Left lung (tissue), 4 donors: ENCODE measurements at regions not wholly inside any gene's neighbourhood (a gene's known extent, or its start where the extent isn't known, plus 50 kb on each side); places are given as distances from the start of the nearest gene placed in this dataset.

ENCODE experiments used
- ATAC-seq: fragments of 200-7000 bp; cut with Tn5 transposase; one replicate; pipeline ENCODE4 v1.9.1; 2020; ENCODE audit warnings: moderate library complexity
- DNase-seq, 4 donors: peaks; one replicate each; pipeline ENCODE4 v3.0.0-alpha.2; 2013 to 2020
- H3K27ac ChIP-seq, 2 donors: fragments of 200-600 bp; sonication (generic) in 1 of 2; one replicate each; pipeline versions ENCODE4 v1.5.0 to v1.8.0; 2020 to 2021
- H3K27me3 ChIP-seq, 2 donors: fragments of 200-600 bp; sonication (generic) in 1 of 2; one replicate each; pipeline versions ENCODE4 v1.5.0 to v1.8.0; 2020 to 2021
- H3K36me3 ChIP-seq, 2 donors: fragments of 200-600 bp; sonication (generic) in 1 of 2; one replicate each; pipeline versions ENCODE4 v1.5.0 to v1.8.0; 2020 to 2021
- H3K4me1 ChIP-seq, 2 donors: fragments of 200-600 bp; one replicate each; pipeline ENCODE4 v1.8.0; 2021
- H3K4me3 ChIP-seq, 2 donors: fragments of 200-600 bp; sonication (generic) in 1 of 2; one replicate each; pipeline versions ENCODE4 v1.5.0 to v1.8.0; 2020 to 2021; ENCODE audit warnings: mild to moderate bottlenecking in 1 of 2
- H3K9me3 ChIP-seq, 2 donors: fragments of 200-600 bp; sonication (generic) in 1 of 2; one replicate each; pipeline versions ENCODE4 v1.5.0 to v1.8.0; 2020 to 2021
- intact Hi-C, 2 donors: fragments of 100-400 bp; cut with DNase I; formaldehyde crosslinking; loops; one replicate each; pipeline versions ENCODE4 v1.11.2 to v1.14.2; 2022
- TF ChIP-seq, protein P1 (sequence below), 2 donors: fragments of 200-600 bp; sonication (generic) in 1 of 2; IDR thresholded peaks; one replicate each; pipeline versions ENCODE4 v1.5.0 to v1.8.0; 2021; ENCODE audit warnings: antibody characterized with exemption in 2 of 2
- donor health status: DM: no; HTN: yes; CAD: no.
- donor health status: DM: no; HTN: no; CAD: no.

- Histone ChIP-seq H3K9me3 (no peaks in the 10 kb centered on the region), H3K4me1 (no peaks in the 10 kb centered on the region), H3K27ac (no peak overlapping the region), H3K27me3 (no peaks in the 10 kb centered on the region), H3K4me3 (no peak overlapping the region), H3K36me3 (no peaks in the 10 kb centered on the region)
- TF ChIP-seq, protein P1, sequence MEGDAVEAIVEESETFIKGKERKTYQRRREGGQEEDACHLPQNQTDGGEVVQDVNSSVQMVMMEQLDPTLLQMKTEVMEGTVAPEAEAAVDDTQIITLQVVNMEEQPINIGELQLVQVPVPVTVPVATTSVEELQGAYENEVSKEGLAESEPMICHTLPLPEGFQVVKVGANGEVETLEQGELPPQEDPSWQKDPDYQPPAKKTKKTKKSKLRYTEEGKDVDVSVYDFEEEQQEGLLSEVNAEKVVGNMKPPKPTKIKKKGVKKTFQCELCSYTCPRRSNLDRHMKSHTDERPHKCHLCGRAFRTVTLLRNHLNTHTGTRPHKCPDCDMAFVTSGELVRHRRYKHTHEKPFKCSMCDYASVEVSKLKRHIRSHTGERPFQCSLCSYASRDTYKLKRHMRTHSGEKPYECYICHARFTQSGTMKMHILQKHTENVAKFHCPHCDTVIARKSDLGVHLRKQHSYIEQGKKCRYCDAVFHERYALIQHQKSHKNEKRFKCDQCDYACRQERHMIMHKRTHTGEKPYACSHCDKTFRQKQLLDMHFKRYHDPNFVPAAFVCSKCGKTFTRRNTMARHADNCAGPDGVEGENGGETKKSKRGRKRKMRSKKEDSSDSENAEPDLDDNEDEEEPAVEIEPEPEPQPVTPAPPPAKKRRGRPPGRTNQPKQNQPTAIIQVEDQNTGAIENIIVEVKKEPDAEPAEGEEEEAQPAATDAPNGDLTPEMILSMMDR (IDR thresholded peaks at IDR 0.05), result no peak
- intact Hi-C loops, result no loop called here
- ATAC-seq (no peak), DNase-seq (no peak)
Measured at GRCh38 chr1:229778794-229779193, 152.7 kb downstream of the URB2 start.

DNA sequence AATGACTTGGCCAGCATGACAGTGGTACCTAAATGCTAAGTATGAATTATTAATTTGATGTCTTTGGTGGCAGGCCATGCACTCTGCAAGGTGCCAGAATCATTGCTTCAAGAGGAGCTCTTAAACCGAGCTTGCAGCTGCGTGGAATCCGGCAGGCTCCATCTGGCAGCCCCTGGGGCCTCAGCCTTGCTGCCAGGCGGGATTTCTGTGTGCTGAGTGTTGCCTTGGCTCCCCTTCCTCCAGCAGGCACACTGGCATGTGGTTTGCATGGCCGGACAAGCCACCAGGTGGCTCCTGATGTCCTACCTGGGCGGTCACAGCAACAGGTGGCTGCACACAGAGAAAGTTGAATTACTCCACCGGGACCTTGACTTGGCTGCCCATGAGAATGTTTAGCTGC is 155.4 kb downstream of the URB2 start:
- ATAC-seq, result peak; percentile 95
- Histone ChIP-seq H3K4me1 (no peaks in the 10 kb centered on the region), H3K4me3 (no peak overlapping the region), H3K36me3 (no peaks in the 10 kb centered on the region), H3K27ac (no peak overlapping the region), H3K27me3 (no peaks in the 10 kb centered on the region), H3K9me3 (no peaks in the 10 kb centered on the region)
- peak in 3 of 4 donors; percentile 30 to 75 (median 39) for DNase-seq
- TF ChIP-seq, protein P1 (IDR thresholded peaks at IDR 0.05), result peak; percentile 17 to 21
- intact Hi-C loops, result no loop called here

DNA sequence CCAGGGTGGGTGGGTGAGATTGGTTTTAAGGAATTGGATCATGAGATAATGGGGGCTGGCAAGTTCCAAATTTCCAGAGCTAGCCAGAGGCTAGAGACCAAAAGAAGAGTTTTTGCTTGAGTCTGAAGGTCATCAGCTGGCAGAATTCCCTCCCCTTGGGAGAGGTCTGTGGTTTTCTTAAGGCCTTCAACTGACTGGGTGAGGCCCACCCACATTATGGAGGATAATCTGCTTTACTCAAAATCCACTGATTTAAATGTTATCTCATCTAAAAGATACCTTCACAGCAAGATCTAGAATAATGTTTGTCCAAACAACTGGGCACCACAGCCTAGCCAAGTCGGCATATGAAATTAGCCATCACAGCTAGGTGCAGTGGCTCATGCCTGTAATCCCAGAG is 156.4 kb downstream of the URB2 start:
- no peak for DNase-seq
- no peaks in the 10 kb centered on the region for H3K4me1 ChIP-seq
- no peak for ATAC-seq
- H3K27ac ChIP-seq, result no peak overlapping the region
- H3K36me3 ChIP-seq, result no peaks in the 10 kb centered on the region
- no peaks in the 10 kb centered on the region for H3K9me3 ChIP-seq
- TF ChIP-seq, protein P1 (IDR thresholded peaks at IDR 0.05), result no peak
- intact Hi-C loops, result no loop called here
- H3K27me3 ChIP-seq, result no peaks in the 10 kb centered on the region
- no peak overlapping the region for H3K4me3 ChIP-seq

DNA sequence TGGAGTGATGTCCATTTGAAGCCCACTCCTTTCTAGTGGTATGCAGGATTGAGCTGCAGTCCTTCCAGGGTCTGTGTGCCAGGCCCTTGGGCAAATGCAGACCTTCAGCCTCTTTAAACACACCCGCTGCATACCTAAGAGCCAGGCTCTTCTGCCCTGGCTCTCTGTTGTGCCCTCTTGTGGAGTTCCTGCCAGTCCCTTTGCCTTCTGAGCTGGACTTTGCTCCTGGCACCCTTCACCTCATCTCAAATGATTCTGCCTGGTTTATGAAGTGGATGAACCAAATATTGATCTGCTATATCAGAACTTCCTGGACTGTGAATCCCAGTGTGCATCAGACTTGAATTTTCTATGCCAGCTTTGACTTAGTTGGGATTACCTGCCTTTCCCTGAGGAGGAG is 158.8 kb downstream of the URB2 start:
- TF ChIP-seq, protein P1 (IDR thresholded peaks at IDR 0.05), result no peak
- ATAC-seq (no peak), DNase-seq (no peak)
- intact Hi-C loops, result no loop called here
- Histone ChIP-seq H3K4me1 (no peaks in the 10 kb centered on the region), H3K27me3 (no peaks in the 10 kb centered on the region), H3K9me3 (no peaks in the 10 kb centered on the region), H3K4me3 (no peak overlapping the region), H3K27ac (no peak overlapping the region), H3K36me3 (no peaks in the 10 kb centered on the region)

GRCh38 chr1:229786974-229787610 is 161.0 kb downstream of the URB2 start:
- Histone ChIP-seq H3K4me1 (no peaks in the 10 kb centered on the region), H3K4me3 (no peak overlapping the region), H3K27ac (no peak overlapping the region), H3K9me3 (peaks cover 0 to 10% of the 10 kb centered on the region in 2 donors), H3K27me3 (no peaks in the 10 kb centered on the region), H3K36me3 (no peaks in the 10 kb centered on the region)
- DNase-seq, result no peak
- intact Hi-C loops, result no loop called here
- ATAC-seq, result no peak
- TF ChIP-seq, protein P1 (IDR thresholded peaks at IDR 0.05), result no peak
